Mesendoderm (in vitro differentiated cells): ENCODE measurements at regions not wholly inside any gene's neighbourhood (a gene's known extent, or its start where the extent isn't known, plus 50 kb on each side); places are given as distances from the start of the nearest gene placed in this dataset.

Experiments
- DNase-seq: peaks from one replicate; pipeline ENCODE4 v3.0.0; 2013
- H2AK5ac ChIP-seq: 2 replicates; pipeline ENCODE4 v1.6.1; 2013; ENCODE audit warnings: low read length, inconsistent platforms
- H2BK120ac ChIP-seq: 2 replicates; pipeline ENCODE4 v1.6.1; 2013; ENCODE audit warnings: low read depth, mild to moderate bottlenecking, low read length, moderate library complexity, mixed read lengths
- H2BK15ac ChIP-seq: replicated peaks from 2 replicates; pipeline ENCODE4 v1.6.1; 2013; ENCODE audit warnings: low read depth, mild to moderate bottlenecking, moderate library complexity
- H2BK5ac ChIP-seq: 2 replicates; pipeline ENCODE4 v1.6.1; 2013; ENCODE audit warnings: low read length, inconsistent platforms
- H3K18ac ChIP-seq: 2 replicates; pipeline ENCODE4 v1.6.1; 2013; ENCODE audit warnings: mild to moderate bottlenecking, low read length, mixed read lengths
- H3K23ac ChIP-seq: one replicate; pipeline ENCODE4 v1.6.1; 2013; ENCODE audit warnings: low read length
- H3K27ac ChIP-seq: 2 replicates; pipeline ENCODE4 v1.5.1; 2013; ENCODE audit warnings: low read depth, mild to moderate bottlenecking, inconsistent platforms, low read length, moderate library complexity
- H3K27me3 ChIP-seq: 2 replicates; pipeline ENCODE4 v1.6.1; 2013; ENCODE audit warnings: low read length, control low read depth, mild to moderate bottlenecking, inconsistent platforms; ENCODE audit not compliant: insufficient read depth, poor library complexity
- H3K36me3 ChIP-seq: 2 replicates; pipeline ENCODE4 v1.6.1; 2013; ENCODE audit warnings: low read length, inconsistent platforms; ENCODE audit not compliant: control insufficient read depth, insufficient read depth
- H3K4ac ChIP-seq: one replicate; pipeline ENCODE4 v1.6.1; 2013; ENCODE audit warnings: low read depth, mild to moderate bottlenecking, low read length, moderate library complexity
- H3K4me1 ChIP-seq: 2 replicates; pipeline ENCODE4 v1.6.1; 2013; ENCODE audit warnings: low read depth, low read length, inconsistent platforms; ENCODE audit not compliant: control insufficient read depth
- H3K4me2 ChIP-seq: 2 replicates; pipeline ENCODE4 v1.6.1; 2013; ENCODE audit warnings: low read length
- H3K4me3 ChIP-seq: 2 replicates; pipeline ENCODE4 v1.5.1; 2013; ENCODE audit warnings: mild to moderate bottlenecking, low read length
- H3K56ac ChIP-seq: one replicate; pipeline ENCODE4 v1.6.1; 2013; ENCODE audit warnings: low read length
- H3K79me1 ChIP-seq: 2 replicates; pipeline ENCODE4 v1.6.1; 2013; ENCODE audit warnings: low read length, inconsistent platforms
- H3K79me2 ChIP-seq: 2 replicates; pipeline ENCODE4 v1.6.1; 2013; ENCODE audit warnings: mild to moderate bottlenecking, low read length; ENCODE audit not compliant: control insufficient read depth, insufficient read depth
- H3K9ac ChIP-seq: 2 replicates; pipeline ENCODE4 v1.6.1; 2013; ENCODE audit warnings: low read length, inconsistent platforms
- H4K5ac ChIP-seq: one replicate; pipeline ENCODE4 v1.6.1; 2013; ENCODE audit warnings: low read length
- H4K8ac ChIP-seq: one replicate; pipeline ENCODE4 v1.6.1; 2013; ENCODE audit warnings: low read depth, mild to moderate bottlenecking, control low read depth, low read length, moderate library complexity
- WGBS: extraction: QIAGEN DNeasy Blood & Tissue Kit; methylation state at CpG from one replicate; pipeline ENCODE4 v1.1.7; 2013; ENCODE audit warnings: low lambda C conversion rate, missing lambda C conversion rate; ENCODE audit not compliant: insufficient coverage; ENCODE audit errors: extremely low coverage; 5-methylcytosine and 5-hydroxymethylcytosine counted together

- Histone ChIP-seq H2BK120ac (no peak overlapping the region), H3K79me2 (no peaks in the 10 kb centered on the region), H3K4me3 (no peak overlapping the region), H2BK5ac (no peak overlapping the region), H3K4me1 (no peaks in the 10 kb centered on the region), H3K9ac (no peak overlapping the region), H3K27me3 (no peaks in the 10 kb centered on the region), H3K4ac (no peak overlapping the region), H3K4me2 (no peak overlapping the region), H3K27ac (no peak overlapping the region), H2BK15ac (no peak overlapping the region), H3K23ac (no peak overlapping the region), H4K5ac (no peak overlapping the region), H3K18ac (no peak overlapping the region), H3K56ac (no peak overlapping the region), H4K8ac (no peak overlapping the region), H3K79me1 (no peaks in the 10 kb centered on the region), H2AK5ac (no peak overlapping the region), H3K36me3 (no peaks in the 10 kb centered on the region)
- WGBS = no CpG with 5 or more reads among the region's 1 CpG
- DNase-seq = no peak
Measured at GRCh38 chr5:174872271-174872670, 147.9 kb downstream of the MSX2 start.

GRCh38 chr5:174852143-174852542 is 127.8 kb downstream of the MSX2 start:
- Histone ChIP-seq H3K56ac (no peak overlapping the region), H3K4ac (no peak overlapping the region), H3K4me1 (no peaks in the 10 kb centered on the region), H3K23ac (no peak overlapping the region), H3K27ac (no peak overlapping the region), H3K27me3 (no peaks in the 10 kb centered on the region), H3K79me2 (no peaks in the 10 kb centered on the region), H2BK15ac (no peak overlapping the region), H2BK5ac (no peak overlapping the region), H2AK5ac (no peak overlapping the region), H3K4me3 (no peak overlapping the region), H4K8ac (no peak overlapping the region), H3K36me3 (no peaks in the 10 kb centered on the region), H3K4me2 (no peak overlapping the region), H4K5ac (no peak overlapping the region), H2BK120ac (no peak overlapping the region), H3K18ac (no peak overlapping the region), H3K9ac (no peak overlapping the region), H3K79me1 (no peaks in the 10 kb centered on the region)
- WGBS = no CpG with 5 or more reads among the region's 5 CpGs
- DNase-seq = no peak

- H3K27ac ChIP-seq = no peak overlapping the region
- H3K79me2 ChIP-seq = no peaks in the 10 kb centered on the region
- no peak overlapping the region for H3K18ac ChIP-seq
- no peak overlapping the region for H3K4me2 ChIP-seq
- H3K56ac ChIP-seq = no peak overlapping the region
- no peak overlapping the region for H2BK120ac ChIP-seq
- H3K4me1 ChIP-seq = no peaks in the 10 kb centered on the region
- no peak overlapping the region for H2AK5ac ChIP-seq
- no peak overlapping the region for H3K4ac ChIP-seq
- H4K8ac ChIP-seq = no peak overlapping the region
- H3K9ac ChIP-seq = no peak overlapping the region
- H2BK15ac ChIP-seq = no peak overlapping the region
- H3K36me3 ChIP-seq = no peaks in the 10 kb centered on the region
- no peak overlapping the region for H4K5ac ChIP-seq
- no CpG with 5 or more reads among the region's 4 CpGs for WGBS
- H3K79me1 ChIP-seq = no peaks in the 10 kb centered on the region
- H2BK5ac ChIP-seq = no peak overlapping the region
- no peak overlapping the region for H3K4me3 ChIP-seq
- DNase-seq = no peak
- no peak overlapping the region for H3K23ac ChIP-seq
- H3K27me3 ChIP-seq = no peaks in the 10 kb centered on the region
Measured at GRCh38 chr5:174850565-174851169, 126.3 kb downstream of the MSX2 start.

- Histone ChIP-seq H2BK15ac (no peak overlapping the region), H3K18ac (no peak overlapping the region), H3K4me1 (no peaks in the 10 kb centered on the region), H2AK5ac (no peak overlapping the region), H3K79me2 (no peaks in the 10 kb centered on the region), H2BK120ac (no peak overlapping the region), H3K27ac (no peak overlapping the region), H3K23ac (no peak overlapping the region), H3K27me3 (no peaks in the 10 kb centered on the region), H4K8ac (no peak overlapping the region), H3K9ac (no peak overlapping the region), H3K79me1 (no peaks in the 10 kb centered on the region), H3K4me2 (no peak overlapping the region), H3K4me3 (no peak overlapping the region), H3K56ac (no peak overlapping the region), H3K4ac (no peak overlapping the region), H2BK5ac (no peak overlapping the region), H4K5ac (no peak overlapping the region), H3K36me3 (no peaks in the 10 kb centered on the region)
- DNase-seq = no peak
- WGBS = no CpG with 5 or more reads among the region's 7 CpGs
Measured at GRCh38 chr5:174849426-174849825, 125.0 kb downstream of the MSX2 start.

GRCh38 chr5:174844971-174845370 is 120.6 kb downstream of the MSX2 start:
- no peak overlapping the region for H3K4me3 ChIP-seq
- H3K56ac ChIP-seq = no peak overlapping the region
- H3K18ac ChIP-seq = no peak overlapping the region
- no peak overlapping the region for H2BK5ac ChIP-seq
- H3K27me3 ChIP-seq = no peaks in the 10 kb centered on the region
- no peak for DNase-seq
- no peaks in the 10 kb centered on the region for H3K79me1 ChIP-seq
- no peak overlapping the region for H3K4ac ChIP-seq
- no CpG with 5 or more reads among the region's 3 CpGs for WGBS
- no peak overlapping the region for H3K27ac ChIP-seq
- H2BK120ac ChIP-seq = no peak overlapping the region
- peaks cover 2% of the 10 kb centered on the region for H3K4me1 ChIP-seq
- no peak overlapping the region for H2BK15ac ChIP-seq
- no peak overlapping the region for H3K23ac ChIP-seq
- no peaks in the 10 kb centered on the region for H3K79me2 ChIP-seq
- H3K36me3 ChIP-seq = no peaks in the 10 kb centered on the region
- no peak overlapping the region for H3K9ac ChIP-seq
- H4K8ac ChIP-seq = no peak overlapping the region
- no peak overlapping the region for H2AK5ac ChIP-seq
- no peak overlapping the region for H3K4me2 ChIP-seq
- H4K5ac ChIP-seq = no peak overlapping the region
